ENCODE measurements at regions not wholly inside any gene's neighbourhood (a gene's known extent, or its start where the extent isn't known, plus 50 kb on each side); places are given as distances from the start of the nearest gene placed in this dataset.

DNA sequence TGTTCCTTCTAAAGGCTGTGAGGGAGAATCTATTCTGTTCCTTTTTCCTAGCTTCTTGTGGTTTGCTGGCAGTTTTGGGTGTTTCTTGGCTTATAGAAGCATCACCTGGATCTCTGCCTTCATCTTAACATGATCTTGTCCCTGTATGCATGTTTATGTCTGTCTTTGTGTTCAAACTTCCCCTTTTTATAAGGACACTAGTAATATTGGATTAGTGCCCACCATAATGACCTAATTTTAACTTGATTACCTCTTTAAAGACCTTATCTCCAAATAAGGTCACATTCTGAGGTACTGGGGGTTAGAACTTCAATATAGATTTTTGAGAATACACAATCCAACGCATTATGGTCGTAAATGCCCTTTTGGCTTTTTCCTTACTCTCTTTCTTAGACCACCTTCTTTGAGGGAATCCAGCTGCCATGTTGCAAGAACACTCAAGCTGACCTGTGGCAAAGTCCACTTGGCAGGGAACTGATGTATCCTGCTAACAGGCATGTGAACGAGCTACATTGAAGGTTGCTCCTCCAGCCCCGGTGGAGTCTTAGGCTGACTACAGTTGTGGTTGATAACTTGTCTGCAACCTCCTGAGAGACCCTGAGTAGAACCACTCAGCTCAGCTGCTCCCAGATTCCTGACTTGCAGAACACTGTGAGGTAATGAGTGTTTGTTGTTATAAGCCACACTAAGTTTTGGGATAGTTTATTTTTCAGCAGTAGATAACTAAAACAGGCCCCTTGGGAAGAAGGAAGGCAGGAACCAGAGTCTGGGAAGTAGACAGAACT, 127.1 kb upstream of the OR9Q1 start:
- POLR2A ChIA-PET = no interaction called here
- Histone ChIP-seq H3K9me1 (replicated peaks; ENCODE audit: control insufficient read depth, extremely low read depth, insufficient read depth, low read length) (no peaks in the 10 kb centered on the region), H3K4me1 (ENCODE audit: control insufficient read depth, extremely low read depth, insufficient read depth, low read length) (no peaks in the 10 kb centered on the region), H3K9ac (replicated peaks; ENCODE audit: extremely low read depth, insufficient read depth, low read length) (no peak overlapping the region), H3K4me3 (replicated peaks in 1 of 3; ENCODE audit: insufficient read depth in 1 of 3, low read depth in 1 of 3, low read length in 3 of 3) (no peak overlapping the region), H4K20me1 (replicated peaks; ENCODE audit: control insufficient read depth, extremely low read depth, insufficient read depth, low read length) (no peaks in the 10 kb centered on the region), H3K4me2 (ENCODE audit: insufficient read depth, low read length) (no peak overlapping the region), H3K27me3 (ENCODE audit: control insufficient read depth in 2 of 2, insufficient read depth in 2 of 2, low read length in 2 of 2) (no peaks in the 10 kb centered on the region), H3K9me3 (replicated peaks; ENCODE audit: control insufficient read depth, insufficient read depth, low read length) (no peaks in the 10 kb centered on the region), H3K79me2 (ENCODE audit: control insufficient read depth, insufficient read depth, low read length) (no peaks in the 10 kb centered on the region), H3K27ac (ENCODE audit: insufficient read depth, low read depth, low read length) (no peak overlapping the region), H3K36me3 (ENCODE audit: control insufficient read depth in 2 of 2, extremely low read depth in 1 of 2, insufficient read depth in 2 of 2, low read length in 2 of 2) (no peaks in the 10 kb centered on the region), H2AFZ (ENCODE audit: low read depth, low read length) (no peak overlapping the region)
- no peak for DNase-seq (ENCODE audit: low read depth, low spot score)
- TF ChIP-seq POLR2AphosphoS5 (IDR thresholded peaks at IDR 0.05; ENCODE audit: insufficient read depth, low read depth, low read length) (no peak), JUN (IDR thresholded peaks at IDR 0.05; ENCODE audit: borderline replicate concordance, insufficient read depth, insufficient read length, low read depth) (no peak), EZH2 (IDR thresholded peaks at IDR 0.05; ENCODE audit: borderline replicate concordance, low read depth, low read length, severe bottlenecking) (no peak), FOS (IDR thresholded peaks at IDR 0.05; ENCODE audit: borderline replicate concordance, insufficient read depth, low read length) (no peak), POLR2A (IDR thresholded peaks at IDR 0.05; ENCODE audit: low read depth, low read length) (no peak), GATA2 (IDR thresholded peaks at IDR 0.05; ENCODE audit: insufficient read depth, insufficient read length, low read depth, low read length) (no peak), MYC (IDR thresholded peaks at IDR 0.05; ENCODE audit: low read depth, low read length) (no peak)
- TF ChIP-seq, protein P1, sequence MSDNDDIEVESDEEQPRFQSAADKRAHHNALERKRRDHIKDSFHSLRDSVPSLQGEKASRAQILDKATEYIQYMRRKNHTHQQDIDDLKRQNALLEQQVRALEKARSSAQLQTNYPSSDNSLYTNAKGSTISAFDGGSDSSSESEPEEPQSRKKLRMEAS (IDR thresholded peaks at IDR 0.05; ENCODE audit: insufficient read depth, insufficient read length) = no peak
- TF ChIP-seq, protein P2, sequence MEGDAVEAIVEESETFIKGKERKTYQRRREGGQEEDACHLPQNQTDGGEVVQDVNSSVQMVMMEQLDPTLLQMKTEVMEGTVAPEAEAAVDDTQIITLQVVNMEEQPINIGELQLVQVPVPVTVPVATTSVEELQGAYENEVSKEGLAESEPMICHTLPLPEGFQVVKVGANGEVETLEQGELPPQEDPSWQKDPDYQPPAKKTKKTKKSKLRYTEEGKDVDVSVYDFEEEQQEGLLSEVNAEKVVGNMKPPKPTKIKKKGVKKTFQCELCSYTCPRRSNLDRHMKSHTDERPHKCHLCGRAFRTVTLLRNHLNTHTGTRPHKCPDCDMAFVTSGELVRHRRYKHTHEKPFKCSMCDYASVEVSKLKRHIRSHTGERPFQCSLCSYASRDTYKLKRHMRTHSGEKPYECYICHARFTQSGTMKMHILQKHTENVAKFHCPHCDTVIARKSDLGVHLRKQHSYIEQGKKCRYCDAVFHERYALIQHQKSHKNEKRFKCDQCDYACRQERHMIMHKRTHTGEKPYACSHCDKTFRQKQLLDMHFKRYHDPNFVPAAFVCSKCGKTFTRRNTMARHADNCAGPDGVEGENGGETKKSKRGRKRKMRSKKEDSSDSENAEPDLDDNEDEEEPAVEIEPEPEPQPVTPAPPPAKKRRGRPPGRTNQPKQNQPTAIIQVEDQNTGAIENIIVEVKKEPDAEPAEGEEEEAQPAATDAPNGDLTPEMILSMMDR (IDR thresholded peaks at IDR 0.05; ENCODE audit: extremely low read depth in 1 of 2, insufficient read depth in 1 of 2, low read depth in 1 of 2, low read length in 2 of 2) = no peak
- no peak for FAIRE-seq
- dilution Hi-C loops (cut with MboI; ENCODE audit: extremely low pct_ligation_motif_present, low sequenced_read_pairs) (no loop called here), intact Hi-C loops (cut with micrococcal nuclease) (no loop called here)
- CTCF ChIA-PET = no interaction called here
- BruUV-seq (replicated peaks) = no TSS peak
